Smooth muscle cell (in vitro differentiated cells): ENCODE measurements at regions not wholly inside any gene's neighbourhood (a gene's known extent, or its start where the extent isn't known, plus 50 kb on each side); places are given as distances from the start of the nearest gene placed in this dataset.

ENCODE experiments used
- DNase-seq: peaks from one replicate; lab custom pipeline; 2025; ENCODE audit not compliant: unreplicated experiment; lab: John Stamatoyannopoulos, UW
- H2AFZ ChIP-seq: fragments of 200-600 bp; sonication (generic); 2 replicates; pipeline ENCODE4 v1.6.0; 2016; ENCODE audit warnings: antibody characterized with exemption, low read depth, mild to moderate bottlenecking
- H3F3A ChIP-seq: fragments of 200-600 bp; sonication (generic); 2 replicates; pipeline ENCODE4 v1.6.0; 2017; ENCODE audit warnings: antibody characterized with exemption, low read depth
- H3K27ac ChIP-seq: fragments of 200-600 bp; sonication (generic); 2 replicates; pipeline ENCODE4 v1.5.1; 2016; ENCODE audit warnings: low read depth, mild to moderate bottlenecking
- H3K27me3 ChIP-seq: fragments of 200-600 bp; sonication (generic); 2 replicates; pipeline ENCODE4 v1.6.1; 2016; ENCODE audit warnings: low read depth, mild to moderate bottlenecking
- H3K36me3 ChIP-seq: fragments of 200-600 bp; sonication (generic); 2 replicates; pipeline ENCODE4 v1.5.1; 2016; ENCODE audit warnings: low read depth
- H3K4me1 ChIP-seq: fragments of 200-600 bp; sonication (generic); 2 replicates; pipeline ENCODE4 v1.5.1; 2016; ENCODE audit warnings: low read depth
- H3K4me2 ChIP-seq: fragments of 200-600 bp; sonication (generic); 2 replicates; pipeline ENCODE4 v1.6.0; 2016; ENCODE audit warnings: mild to moderate bottlenecking
- H3K4me3 ChIP-seq: fragments of 200-600 bp; sonication (generic); 2 replicates; pipeline ENCODE4 v1.5.1; 2016; ENCODE audit warnings: mild to moderate bottlenecking
- H3K79me2 ChIP-seq: fragments of 200-600 bp; sonication (generic); 2 replicates; pipeline ENCODE4 v1.6.0; 2016; ENCODE audit warnings: low read depth, mild to moderate bottlenecking
- H3K9ac ChIP-seq: fragments of 200-600 bp; sonication (generic); 2 replicates; pipeline ENCODE4 v1.6.0; 2016; ENCODE audit warnings: low read depth
- H3K9me3 ChIP-seq: fragments of 200-600 bp; sonication (generic); replicated peaks from 2 replicates; pipeline ENCODE4 v1.5.1; 2016; ENCODE audit warnings: low read depth
- H4K20me1 ChIP-seq: fragments of 200-600 bp; sonication (generic); 2 replicates; pipeline ENCODE4 v1.6.0; 2016; ENCODE audit warnings: low read depth
- CTCF ChIP-seq: fragments of 200-600 bp; sonication (generic); IDR thresholded peaks from 2 replicates; pipeline ENCODE4 v1.5.1; 2017; ENCODE audit warnings: borderline replicate concordance, mild to moderate bottlenecking, antibody characterized with exemption; ENCODE audit not compliant: insufficient read depth, poor library complexity, severe bottlenecking
- WGBS: methylation state at CpG from one replicate; pipeline ENCODE4 v1.1.7; 2016; ENCODE audit warnings: low lambda C conversion rate; 5-methylcytosine and 5-hydroxymethylcytosine counted together

DNA sequence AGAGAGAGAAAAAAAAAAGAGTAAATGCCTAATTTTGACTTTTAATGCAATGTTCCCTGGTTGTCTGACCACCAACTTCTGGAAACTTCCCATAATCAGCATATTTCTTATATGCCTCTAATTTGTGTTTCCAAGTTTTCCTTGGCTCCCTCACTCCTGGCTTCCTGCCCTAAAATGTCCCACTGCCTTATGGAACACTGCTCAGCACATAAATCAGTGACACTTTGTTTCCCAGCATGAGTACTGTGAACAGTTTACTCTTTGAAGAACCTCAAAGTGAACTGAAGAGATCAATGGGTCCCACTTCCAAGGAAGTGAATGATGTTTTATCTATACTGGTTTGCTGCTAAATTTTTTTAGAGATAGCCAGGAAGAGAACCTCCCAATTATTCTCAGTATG is 271.3 kb upstream of the PRMT6 start:
- Histone ChIP-seq H3K4me3 (no peak overlapping the region), H3F3A (no peaks in the 10 kb centered on the region), H3K9ac (no peak overlapping the region), H3K27ac (no peak overlapping the region), H3K9me3 (no peaks in the 10 kb centered on the region), H3K4me2 (no peak overlapping the region), H3K27me3 (no peaks in the 10 kb centered on the region), H3K4me1 (no peaks in the 10 kb centered on the region), H3K79me2 (no peaks in the 10 kb centered on the region), H4K20me1 (no peaks in the 10 kb centered on the region), H2AFZ (no peak overlapping the region), H3K36me3 (no peaks in the 10 kb centered on the region)
- no peak for TF ChIP-seq CTCF
- DNase-seq = no peak

GRCh38 chr1:106787520-106787919 is 269.0 kb upstream of the PRMT6 start:
- Histone ChIP-seq H3F3A (no peaks in the 10 kb centered on the region), H3K4me3 (no peak overlapping the region), H3K27me3 (no peaks in the 10 kb centered on the region), H2AFZ (no peak overlapping the region), H3K36me3 (no peaks in the 10 kb centered on the region), H3K4me1 (no peaks in the 10 kb centered on the region), H3K79me2 (no peaks in the 10 kb centered on the region), H4K20me1 (no peaks in the 10 kb centered on the region), H3K9ac (no peak overlapping the region), H3K27ac (no peak overlapping the region), H3K9me3 (no peaks in the 10 kb centered on the region), H3K4me2 (no peak overlapping the region)
- no peak for DNase-seq
- TF ChIP-seq CTCF = no peak
- WGBS = 86% methylated on average over 3 of the region's 3 CpGs

DNA sequence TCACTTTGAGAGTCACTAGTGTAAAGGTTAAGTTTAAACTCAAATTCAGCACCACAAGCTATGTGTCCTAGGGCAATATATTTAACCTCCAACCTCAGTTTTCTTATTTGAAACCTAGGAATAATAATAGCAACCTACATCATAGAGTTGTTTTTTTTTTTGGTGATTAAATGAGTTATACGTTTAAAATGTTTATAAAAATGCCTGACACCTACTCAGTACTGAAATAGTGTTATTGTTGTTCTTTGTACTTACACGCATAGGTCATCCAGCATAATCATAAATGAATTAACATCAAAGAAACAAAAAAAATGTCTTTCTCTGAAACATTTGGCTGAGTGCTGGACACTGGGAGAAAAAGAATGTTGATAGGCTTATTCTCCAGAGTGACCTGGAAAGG is 266.8 kb upstream of the PRMT6 start:
- Histone ChIP-seq H3K4me1 (no peaks in the 10 kb centered on the region), H3K9ac (no peak overlapping the region), H4K20me1 (no peaks in the 10 kb centered on the region), H3K27me3 (no peaks in the 10 kb centered on the region), H2AFZ (no peak overlapping the region), H3K36me3 (no peaks in the 10 kb centered on the region), H3K79me2 (no peaks in the 10 kb centered on the region), H3K4me3 (no peak overlapping the region), H3K9me3 (no peaks in the 10 kb centered on the region), H3K27ac (no peak overlapping the region), H3K4me2 (no peak overlapping the region), H3F3A (no peaks in the 10 kb centered on the region)
- TF ChIP-seq CTCF = no peak
- 88% methylated on average over 2 of the region's 2 CpGs for WGBS
- no peak for DNase-seq

GRCh38 chr1:106791041-106791440 is 265.4 kb upstream of the PRMT6 start:
- Histone ChIP-seq H3K4me2 (no peak overlapping the region), H3K79me2 (no peaks in the 10 kb centered on the region), H3K9ac (no peak overlapping the region), H3K4me1 (no peaks in the 10 kb centered on the region), H3K27me3 (no peaks in the 10 kb centered on the region), H3F3A (no peaks in the 10 kb centered on the region), H4K20me1 (no peaks in the 10 kb centered on the region), H2AFZ (no peak overlapping the region), H3K9me3 (no peaks in the 10 kb centered on the region), H3K27ac (no peak overlapping the region), H3K4me3 (no peak overlapping the region), H3K36me3 (no peaks in the 10 kb centered on the region)
- TF ChIP-seq CTCF = no peak
- 90% methylated on average over 11 of the region's 11 CpGs for WGBS
- DNase-seq = no peak
